Activated T-cell treated with anti-CD3 and anti-CD28 coated beads for 24 hours (primary cell): ENCODE measurements at regions not wholly inside any gene's neighbourhood (a gene's known extent, or its start where the extent isn't known, plus 50 kb on each side); places are given as distances from the start of the nearest gene placed in this dataset.
"Not testable (repeated sequence)": the region's sequence is repeated elsewhere in the genome, so short reads cannot be mapped to it uniquely, and the experiment has no call there.

ENCODE experiments used
- DNase-seq: peaks from one replicate; pipeline ENCODE4 v3.0.0-alpha.2; 2020; ENCODE audit warnings: low read depth

GRCh38 chr20:20791664-20792568, 79.5 kb upstream of the RALGAPA2 start:
- DNase-seq, result no peak

GRCh38 chr20:20788308-20788707, 75.9 kb upstream of the RALGAPA2 start:
- DNase-seq, result no peak

GRCh38 chr20:20786428-20786827, 74.0 kb upstream of the RALGAPA2 start:
- DNase-seq, result no peak

GRCh38 chr20:20785226-20785625, 72.8 kb upstream of the RALGAPA2 start:
- DNase-seq, result no peak

GRCh38 chr20:20784450-20784849, 72.0 kb upstream of the RALGAPA2 start:
- DNase-seq, result not testable (repeated sequence)

- no peak for DNase-seq
These were observed 71.0 kb upstream of the RALGAPA2 start for GRCh38 chr20:20783450-20783849.

GRCh38 chr20:20782755-20783154, 70.3 kb upstream of the RALGAPA2 start:
- no peak for DNase-seq

GRCh38 chr20:20782231-20782630, 69.8 kb upstream of the RALGAPA2 start:
- no peak for DNase-seq

GRCh38 chr20:20781029-20781428, 68.6 kb upstream of the RALGAPA2 start:
- DNase-seq, result no peak

GRCh38 chr20:20780127-20780824, 67.8 kb upstream of the RALGAPA2 start:
- DNase-seq, result no peak

GRCh38 chr20:20778676-20779075, 66.2 kb upstream of the RALGAPA2 start:
- DNase-seq, result no peak

- DNase-seq, result no peak
These were observed 60.1 kb upstream of the RALGAPA2 start for GRCh38 chr20:20772497-20773085.

GRCh38 chr20:20768202-20768815, 55.9 kb upstream of the RALGAPA2 start:
- DNase-seq, result no peak

- DNase-seq, result no peak
These were observed 53.4 kb upstream of the RALGAPA2 start for GRCh38 chr20:20765696-20766365.

GRCh38 chr20:20763650-20764049, 51.2 kb upstream of the RALGAPA2 start:
- no peak for DNase-seq
